HCT116 (cell line): ENCODE measurements at regions not wholly inside any gene's neighbourhood (a gene's known extent, or its start where the extent isn't known, plus 50 kb on each side); places are given as distances from the start of the nearest gene placed in this dataset.

Experiments used
- ATF3 ChIP-seq: IDR thresholded peaks from 2 replicates; pipeline ENCODE4 v1.6.1; 2012
- CTCF ChIP-seq, 3 experiments: fragments of 200-600 bp in 1 of 3; sonication (generic) in 1 of 3; IDR thresholded peaks in 2 of 3; conservative IDR thresholded peaks in 1 of 3; 2 replicates each; pipeline ENCODE4 v1.5.1; 2012 to 2017; ENCODE audit warnings: low read depth in 2 of 3, low read length in 2 of 3, antibody characterized with exemption in 1 of 3, borderline replicate concordance in 1 of 3, control low read depth in 1 of 3, mild to moderate bottlenecking in 1 of 3, mixed read lengths in 1 of 3, mixed run types in 1 of 3, moderate library complexity in 1 of 3; ENCODE audit not compliant: insufficient read depth in 1 of 3
- EZH2 ChIP-seq: fragments of 200-600 bp; sonication (generic); IDR thresholded peaks from 2 replicates; pipeline ENCODE4 v1.6.1; 2017; ENCODE audit warnings: antibody characterized with exemption, mixed run types
- MAX ChIP-seq: IDR thresholded peaks from 2 replicates; pipeline ENCODE4 v1.6.1; 2012
- POLR2A ChIP-seq: IDR thresholded peaks from 2 replicates; pipeline ENCODE4 v1.7.0; 2011; ENCODE audit warnings: borderline replicate concordance; ENCODE audit not compliant: insufficient read depth, insufficient read length; ENCODE audit errors: extremely low read depth
- TF ChIP-seq, protein P1 (sequence below): IDR thresholded peaks from 2 replicates; pipeline ENCODE4 v1.6.1; 2012; ENCODE audit warnings: low read depth

GRCh38 chr15:35281515-35281914 lies 196.4 kb upstream of the NANOGP8 start:
- TF ChIP-seq, protein P1, sequence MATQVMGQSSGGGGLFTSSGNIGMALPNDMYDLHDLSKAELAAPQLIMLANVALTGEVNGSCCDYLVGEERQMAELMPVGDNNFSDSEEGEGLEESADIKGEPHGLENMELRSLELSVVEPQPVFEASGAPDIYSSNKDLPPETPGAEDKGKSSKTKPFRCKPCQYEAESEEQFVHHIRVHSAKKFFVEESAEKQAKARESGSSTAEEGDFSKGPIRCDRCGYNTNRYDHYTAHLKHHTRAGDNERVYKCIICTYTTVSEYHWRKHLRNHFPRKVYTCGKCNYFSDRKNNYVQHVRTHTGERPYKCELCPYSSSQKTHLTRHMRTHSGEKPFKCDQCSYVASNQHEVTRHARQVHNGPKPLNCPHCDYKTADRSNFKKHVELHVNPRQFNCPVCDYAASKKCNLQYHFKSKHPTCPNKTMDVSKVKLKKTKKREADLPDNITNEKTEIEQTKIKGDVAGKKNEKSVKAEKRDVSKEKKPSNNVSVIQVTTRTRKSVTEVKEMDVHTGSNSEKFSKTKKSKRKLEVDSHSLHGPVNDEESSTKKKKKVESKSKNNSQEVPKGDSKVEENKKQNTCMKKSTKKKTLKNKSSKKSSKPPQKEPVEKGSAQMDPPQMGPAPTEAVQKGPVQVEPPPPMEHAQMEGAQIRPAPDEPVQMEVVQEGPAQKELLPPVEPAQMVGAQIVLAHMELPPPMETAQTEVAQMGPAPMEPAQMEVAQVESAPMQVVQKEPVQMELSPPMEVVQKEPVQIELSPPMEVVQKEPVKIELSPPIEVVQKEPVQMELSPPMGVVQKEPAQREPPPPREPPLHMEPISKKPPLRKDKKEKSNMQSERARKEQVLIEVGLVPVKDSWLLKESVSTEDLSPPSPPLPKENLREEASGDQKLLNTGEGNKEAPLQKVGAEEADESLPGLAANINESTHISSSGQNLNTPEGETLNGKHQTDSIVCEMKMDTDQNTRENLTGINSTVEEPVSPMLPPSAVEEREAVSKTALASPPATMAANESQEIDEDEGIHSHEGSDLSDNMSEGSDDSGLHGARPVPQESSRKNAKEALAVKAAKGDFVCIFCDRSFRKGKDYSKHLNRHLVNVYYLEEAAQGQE, result no peak
- no peak for TF ChIP-seq POLR2A
- no peak for TF ChIP-seq ATF3
- no peak for TF ChIP-seq CTCF (IDR thresholded peaks at IDR 0.05 in 2 of 3, conservative IDR thresholded peaks at IDR 0.05 in 1 of 3; ENCODE audit: borderline replicate concordance in 1 of 3, insufficient read depth in 1 of 3, low read depth in 2 of 3, low read length in 2 of 3)
- TF ChIP-seq MAX, result no peak
- no peak for TF ChIP-seq EZH2
